GM06990 (cell line): ENCODE measurements at regions not wholly inside any gene's neighbourhood (a gene's known extent, or its start where the extent isn't known, plus 50 kb on each side); places are given as distances from the start of the nearest gene placed in this dataset.

Experiments used
- DNase-seq: peaks from one replicate; pipeline ENCODE4 v3.0.0-alpha.2; 2011; ENCODE audit not compliant: insufficient read length; ENCODE audit errors: extremely low read depth
- H3K27me3 ChIP-seq: replicated peaks from 2 replicates; pipeline ENCODE4 v1.6.0; 2011; ENCODE audit warnings: low read length; ENCODE audit not compliant: control insufficient read depth, insufficient read depth
- H3K36me3 ChIP-seq: 2 replicates; pipeline ENCODE4 v1.5.1; 2011; ENCODE audit warnings: low read length; ENCODE audit not compliant: control insufficient read depth, insufficient read depth
- H3K4me3 ChIP-seq: replicated peaks from 2 replicates; pipeline ENCODE4 v1.5.1; 2011; ENCODE audit warnings: low read depth, mild to moderate bottlenecking, control low read depth, low read length
- CTCF ChIP-seq: IDR thresholded peaks from 2 replicates; pipeline ENCODE4 v1.5.1; 2011; ENCODE audit warnings: low read length, control low read depth, mild to moderate bottlenecking, inconsistent platforms; ENCODE audit not compliant: insufficient read depth, poor library complexity, severe bottlenecking

DNA sequence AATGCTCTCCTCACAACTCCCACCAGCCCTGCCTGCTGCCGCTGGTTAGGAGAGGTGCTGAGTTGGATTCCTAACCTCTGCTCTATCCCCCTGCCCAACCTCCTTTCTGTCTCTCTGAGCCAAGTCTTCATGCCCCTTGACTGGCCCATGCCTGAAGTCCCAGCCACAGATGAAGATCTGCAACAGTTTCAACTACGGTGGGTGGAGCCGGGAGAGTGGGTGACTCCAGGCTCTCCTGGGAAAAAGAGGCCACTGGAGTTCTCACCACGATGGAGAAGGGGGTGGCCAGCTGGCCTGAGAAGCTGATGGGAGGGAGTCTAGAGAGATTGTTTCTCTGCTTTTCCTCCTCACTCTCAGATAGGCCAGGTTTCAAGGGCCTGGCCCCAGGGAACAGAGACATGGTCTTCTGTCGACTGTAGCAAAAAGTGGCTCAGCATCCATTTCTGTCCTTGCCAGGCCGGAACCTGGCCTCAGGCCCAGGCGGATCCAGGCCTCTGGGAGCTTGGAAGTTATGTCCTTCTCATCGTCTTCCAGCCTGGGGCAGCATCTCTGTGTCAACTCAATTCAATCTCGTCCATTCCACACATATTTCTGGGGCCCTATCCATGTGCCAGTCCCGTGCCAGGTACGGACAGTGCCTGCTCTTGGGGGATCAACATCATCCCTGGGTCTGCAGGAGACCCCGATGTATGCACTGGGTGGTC lies 75.3 kb downstream of the INHBB start:
- no peak for TF ChIP-seq CTCF
- no peak for DNase-seq
- Histone ChIP-seq H3K4me3 (no peak overlapping the region), H3K27me3 (peaks cover 1% of the 10 kb centered on the region), H3K36me3 (no peaks in the 10 kb centered on the region)

DNA sequence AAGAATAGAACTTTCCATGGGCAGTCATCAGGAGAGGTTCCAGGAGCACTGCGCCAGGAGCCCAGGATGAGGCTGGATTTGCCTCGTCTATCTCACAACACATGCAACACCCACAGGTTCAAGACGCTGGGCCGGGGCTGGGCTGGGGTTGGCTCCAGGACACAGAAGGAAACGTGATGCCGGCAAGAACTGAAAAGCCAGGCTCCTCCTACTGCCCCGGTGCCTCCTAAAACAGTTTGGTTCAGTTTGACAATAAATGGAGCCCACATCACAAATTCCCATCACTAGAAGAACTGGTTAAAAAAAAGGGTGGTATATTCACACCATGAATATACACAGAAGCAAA lies 75.9 kb downstream of the INHBB start:
- Histone ChIP-seq H3K36me3 (no peaks in the 10 kb centered on the region), H3K4me3 (no peak overlapping the region), H3K27me3 (peaks cover 1% of the 10 kb centered on the region)
- DNase-seq = no peak
- no peak for TF ChIP-seq CTCF

- no peak for DNase-seq
- H3K27me3 ChIP-seq = peaks cover 1% of the 10 kb centered on the region
- no peak for TF ChIP-seq CTCF
- H3K4me3 ChIP-seq = no peak overlapping the region
- H3K36me3 ChIP-seq = no peaks in the 10 kb centered on the region
Measured at GRCh38 chr2:120422465-120423160, 76.7 kb downstream of the INHBB start.

DNA sequence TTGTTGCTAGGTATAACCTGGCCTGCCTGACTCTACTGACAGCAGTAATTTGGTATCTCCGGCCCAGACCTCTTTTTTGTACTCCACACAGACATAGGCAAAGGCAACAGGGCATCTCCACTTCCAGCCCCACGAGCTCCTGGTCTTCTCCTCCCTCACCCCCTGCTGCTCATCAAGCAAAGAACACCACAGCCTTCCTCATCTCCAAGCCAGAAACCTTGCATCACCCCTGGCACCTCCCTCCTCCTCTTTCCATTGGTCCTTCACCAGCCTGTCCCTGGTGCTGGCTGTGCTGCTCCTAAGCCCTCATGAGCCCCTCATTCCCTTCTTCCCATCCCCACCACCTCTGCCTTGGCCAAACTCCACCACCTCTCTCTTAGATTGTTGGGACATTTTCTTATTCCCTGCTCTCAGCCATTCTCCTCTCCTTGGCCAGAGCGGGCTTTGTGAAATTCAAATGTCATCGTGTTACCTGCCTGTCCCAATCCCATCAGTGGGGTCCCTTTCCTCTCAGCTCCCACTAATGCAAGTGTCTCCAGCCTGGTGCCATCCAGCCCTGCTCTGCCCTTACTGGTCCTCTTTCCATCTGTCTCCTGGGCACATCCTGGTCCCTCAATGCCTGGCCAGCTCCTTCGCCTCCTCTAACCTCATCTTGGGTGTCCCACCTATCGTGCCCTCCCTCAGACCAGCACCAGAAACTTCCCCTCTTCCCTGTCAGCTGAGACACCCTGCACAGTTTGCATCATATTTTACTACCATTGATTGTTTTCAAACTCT lies 77.4 kb downstream of the INHBB start:
- Histone ChIP-seq H3K27me3 (peaks cover 1% of the 10 kb centered on the region), H3K4me3 (no peak overlapping the region), H3K36me3 (no peaks in the 10 kb centered on the region)
- no peak for TF ChIP-seq CTCF
- DNase-seq = no peak

DNA sequence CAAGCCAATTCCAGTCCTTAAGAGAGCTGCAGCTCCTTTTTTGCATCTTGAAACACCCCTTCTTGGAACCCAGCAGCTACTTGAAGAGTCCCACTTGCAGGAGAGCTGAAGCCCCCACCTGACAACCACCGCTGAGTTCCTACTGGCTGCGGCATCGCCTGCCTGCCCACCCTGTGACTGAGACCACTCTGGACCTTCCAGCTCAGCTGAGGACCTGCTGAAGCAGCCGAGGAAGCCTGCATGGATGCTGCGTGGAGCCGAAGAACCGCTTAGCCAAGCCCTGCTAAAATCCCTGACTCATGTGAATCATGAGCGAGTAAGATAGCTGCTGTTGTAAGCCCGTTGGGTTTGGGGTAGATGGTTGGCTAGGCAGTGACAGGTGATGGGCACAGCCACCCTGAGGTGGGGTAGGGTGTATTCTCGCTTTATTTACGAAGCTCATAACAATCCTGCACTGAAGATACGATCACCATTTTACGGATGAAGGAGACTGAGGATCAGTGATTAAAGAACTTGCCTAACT lies 78.4 kb downstream of the INHBB start:
- no peak overlapping the region for H3K4me3 ChIP-seq
- H3K27me3 ChIP-seq = peaks cover 1% of the 10 kb centered on the region
- no peaks in the 10 kb centered on the region for H3K36me3 ChIP-seq
- no peak for TF ChIP-seq CTCF
- no peak for DNase-seq
